H9 (cell line): ENCODE measurements at regions not wholly inside any gene's neighbourhood (a gene's known extent, or its start where the extent isn't known, plus 50 kb on each side); places are given as distances from the start of the nearest gene placed in this dataset.

Source experiments
- DNase-seq: peaks from one replicate; pipeline ENCODE4 v3.0.0-alpha.2; 2017
- H2AFZ ChIP-seq: one replicate; pipeline ENCODE4 v1.6.1; 2013; ENCODE audit warnings: mild to moderate bottlenecking, low read length, control low read depth, moderate library complexity
- H2AK5ac ChIP-seq: 2 replicates; pipeline ENCODE4 v1.6.1; 2013; ENCODE audit warnings: low read length, control low read depth, mixed read lengths; ENCODE audit not compliant: insufficient read length
- H2BK120ac ChIP-seq: one replicate; pipeline ENCODE4 v1.6.1; 2013; ENCODE audit warnings: low read depth, mild to moderate bottlenecking, low read length, control low read depth, inconsistent platforms; ENCODE audit not compliant: poor library complexity, severe bottlenecking
- H2BK12ac ChIP-seq: 2 replicates; pipeline ENCODE4 v1.6.1; 2013; ENCODE audit warnings: low read length, control low read depth, mixed read lengths, low read depth; ENCODE audit not compliant: insufficient read length
- H2BK15ac ChIP-seq: 2 replicates; pipeline ENCODE4 v1.6.1; 2013; ENCODE audit warnings: low read depth, low read length, control low read depth
- H2BK20ac ChIP-seq: one replicate; pipeline ENCODE4 v1.6.1; 2013; ENCODE audit warnings: low read depth, mild to moderate bottlenecking, low read length, control low read depth, inconsistent platforms; ENCODE audit not compliant: poor library complexity, severe bottlenecking
- H2BK5ac ChIP-seq: 2 replicates; pipeline ENCODE4 v1.6.1; 2013; ENCODE audit warnings: low read length, control low read depth, mixed read lengths; ENCODE audit not compliant: insufficient read length
- H3K14ac ChIP-seq: 2 replicates; pipeline ENCODE4 v1.6.1; 2013; ENCODE audit warnings: low read length, control low read depth; ENCODE audit not compliant: insufficient read depth
- H3K18ac ChIP-seq: 2 replicates; pipeline ENCODE4 v1.6.1; 2013; ENCODE audit warnings: low read depth, mild to moderate bottlenecking, mixed read lengths, low read length, control low read depth; ENCODE audit not compliant: insufficient read length
- H3K23ac ChIP-seq: 2 replicates; pipeline ENCODE4 v1.6.1; 2013; ENCODE audit warnings: low read length, control low read depth, mixed read lengths, low read depth; ENCODE audit not compliant: insufficient read length
- H3K23me2 ChIP-seq: 2 replicates; pipeline ENCODE4 v1.6.1; 2013; ENCODE audit warnings: low read depth, mild to moderate bottlenecking, mixed read lengths, low read length, control low read depth; ENCODE audit not compliant: insufficient read length, poor library complexity, severe bottlenecking
- H3K27ac ChIP-seq: 2 replicates; pipeline ENCODE4 v1.5.1; 2013; ENCODE audit warnings: low read length, control low read depth, mixed read lengths, low read depth; ENCODE audit not compliant: insufficient read length
- H3K27me3 ChIP-seq: 2 replicates; pipeline ENCODE4 v1.6.1; 2013; ENCODE audit warnings: low read length, control low read depth, inconsistent platforms; ENCODE audit not compliant: insufficient read depth
- H3K4ac ChIP-seq: 2 replicates; pipeline ENCODE4 v1.6.1; 2013; ENCODE audit warnings: low read depth, mild to moderate bottlenecking, control low read depth, inconsistent platforms, low read length, moderate library complexity
- H3K4me1 ChIP-seq: 2 replicates; pipeline ENCODE4 v1.6.1; 2013; ENCODE audit warnings: low read length, control low read depth, inconsistent platforms; ENCODE audit not compliant: insufficient read depth
- H3K4me2 ChIP-seq: 2 replicates; pipeline ENCODE4 v1.6.1; 2013; ENCODE audit warnings: low read length, control low read depth, mixed read lengths; ENCODE audit not compliant: insufficient read length, insufficient read depth
- H3K56ac ChIP-seq: 2 replicates; pipeline ENCODE4 v1.6.1; 2013; ENCODE audit warnings: low read depth, mild to moderate bottlenecking, mixed read lengths, low read length, control low read depth; ENCODE audit not compliant: insufficient read length
- H3K79me1 ChIP-seq: 2 replicates; pipeline ENCODE4 v1.6.1; 2013; ENCODE audit warnings: low read depth, mild to moderate bottlenecking, moderate library complexity, low read length, control low read depth, inconsistent platforms; ENCODE audit not compliant: insufficient read depth, poor library complexity, severe bottlenecking
- H3K79me2 ChIP-seq: 2 replicates; pipeline ENCODE4 v1.6.1; 2013; ENCODE audit warnings: low read length, control low read depth, inconsistent platforms; ENCODE audit not compliant: insufficient read depth
- H3K9ac ChIP-seq: 2 replicates; pipeline ENCODE4 v1.6.1; 2013; ENCODE audit warnings: low read length, control low read depth, mixed read lengths; ENCODE audit not compliant: insufficient read length; ENCODE audit errors: extremely low read depth
- H3K9me3 ChIP-seq: one replicate; pipeline ENCODE4 v1.6.1; 2013; ENCODE audit warnings: low read depth, low read length, inconsistent platforms; ENCODE audit not compliant: control insufficient read depth
- H3T11ph ChIP-seq: one replicate; pipeline ENCODE4 v1.6.1; 2013; ENCODE audit warnings: mild to moderate bottlenecking, low read length, control low read depth, inconsistent platforms
- H4K20me1 ChIP-seq: one replicate; pipeline ENCODE4 v1.6.1; 2013; ENCODE audit not compliant: control insufficient read depth, insufficient read length, insufficient read depth
- H4K5ac ChIP-seq: 2 replicates; pipeline ENCODE4 v1.6.1; 2013; ENCODE audit warnings: low read depth, mild to moderate bottlenecking, mixed read lengths, low read length, control low read depth; ENCODE audit not compliant: insufficient read length
- H4K8ac ChIP-seq: replicated peaks from 2 replicates; pipeline ENCODE4 v1.6.1; 2013; ENCODE audit warnings: low read length, control low read depth, mixed read lengths, low read depth; ENCODE audit not compliant: insufficient read length
- H4K91ac ChIP-seq: 2 replicates; pipeline ENCODE4 v1.6.1; 2013; ENCODE audit warnings: low read depth, mild to moderate bottlenecking, moderate library complexity, mixed read lengths, low read length, control low read depth; ENCODE audit not compliant: insufficient read length
- H3K27ac Mint-ChIP-seq, 3 experiments: 2 replicates in 2 of 3; 3 replicates in 1 of 3; pipeline ENCODE4 v1.8.0; 2020 to 2021; ENCODE audit warnings: mixed read lengths in 3 of 3, mild to moderate bottlenecking in 1 of 3, moderate library complexity in 1 of 3
- H3K27me3 Mint-ChIP-seq: 2 replicates; pipeline ENCODE4 v1.8.0; 2021; ENCODE audit warnings: low read depth, mild to moderate bottlenecking, moderate library complexity, mixed read lengths
- H3K36me3 Mint-ChIP-seq, 3 experiments: 2 replicates in 2 of 3; 3 replicates in 1 of 3; pipeline ENCODE4 v1.8.0; 2020 to 2021; ENCODE audit warnings: low read depth in 3 of 3, mixed read lengths in 3 of 3; ENCODE audit not compliant: insufficient read depth in 1 of 3
- H3K4me1 Mint-ChIP-seq, 2 experiments: 2 replicates each; pipeline ENCODE4 v1.8.0; 2020; ENCODE audit warnings: mixed read lengths in 2 of 2
- H3K4me3 Mint-ChIP-seq, 2 experiments: 2 replicates in 1 of 2; 3 replicates in 1 of 2; pipeline ENCODE4 v1.8.0; 2020 to 2021; ENCODE audit warnings: mild to moderate bottlenecking in 2 of 2, mixed read lengths in 2 of 2, moderate library complexity in 1 of 2
- H3K9me3 Mint-ChIP-seq, 2 experiments: 2 replicates in 1 of 2; 3 replicates in 1 of 2; pipeline ENCODE4 v1.8.0; 2020; ENCODE audit warnings: mild to moderate bottlenecking in 2 of 2, mixed read lengths in 2 of 2, moderate library complexity in 1 of 2
- WGBS: extraction: QIAGEN DNeasy Blood & Tissue Kit; methylation state at CpG from one replicate; pipeline ENCODE4 v1.1.7; 2013; ENCODE audit warnings: missing lambda C conversion rate, low lambda C conversion rate, mixed read lengths; ENCODE audit not compliant: insufficient read length; ENCODE audit errors: extremely low coverage; 5-methylcytosine and 5-hydroxymethylcytosine counted together
- TF ChIP-seq, protein P1 (sequence below): fragments of 200-600 bp; sonication (generic); conservative IDR thresholded peaks from 3 replicates; pipeline ENCODE4 v1.8.0; 2021; ENCODE audit warnings: antibody characterized with exemption, mild to moderate bottlenecking

DNA sequence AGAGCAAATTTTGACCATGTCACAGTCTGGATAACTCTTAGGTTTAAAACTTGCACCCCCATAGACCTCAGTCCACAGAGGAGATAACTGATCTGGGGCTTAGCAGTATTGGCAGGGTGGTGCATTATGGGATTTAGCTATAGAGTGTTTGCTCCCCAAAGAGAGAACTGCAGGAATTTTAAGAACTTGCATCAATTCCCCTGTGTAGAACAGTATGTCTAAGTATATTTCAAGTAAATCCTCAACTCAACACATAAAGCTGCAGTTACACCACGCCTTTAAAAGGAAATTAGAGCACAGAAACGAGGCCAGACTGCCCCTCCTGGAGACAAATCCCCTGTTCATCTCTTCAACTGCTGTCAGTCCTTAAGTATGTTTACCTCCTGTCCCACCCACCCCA, 144.9 kb downstream of the TRMT11 start:
- Histone ChIP-seq H3K23ac (no peak overlapping the region), H2AK5ac (no peak overlapping the region), H3K56ac (no peak overlapping the region), H2BK12ac (no peak overlapping the region), H3K4me1 (no peaks in the 10 kb centered on the region), H3K4me2 (no peak overlapping the region), H4K91ac (no peak overlapping the region), H3K79me1 (no peaks in the 10 kb centered on the region), H4K5ac (no peak overlapping the region), H3K27me3 (no peaks in the 10 kb centered on the region), H2AFZ (no peak overlapping the region), H3T11ph (no peak overlapping the region), H3K23me2 (no peaks in the 10 kb centered on the region), H2BK120ac (no peak overlapping the region), H2BK5ac (no peak overlapping the region), H2BK20ac (no peak overlapping the region), H2BK15ac (no peak overlapping the region), H3K18ac (no peak overlapping the region), H4K8ac (no peak overlapping the region), H3K27ac (no peak overlapping the region), H4K20me1 (no peaks in the 10 kb centered on the region), H3K79me2 (no peaks in the 10 kb centered on the region), H3K4ac (no peak overlapping the region), H3K9me3 (no peaks in the 10 kb centered on the region), H3K14ac (no peak overlapping the region), H3K9ac (no peak overlapping the region)
- no peak for DNase-seq
- H3K4me1 Mint-ChIP-seq = no peaks in the 10 kb centered on the region
- H3K4me3 Mint-ChIP-seq = no peak overlapping the region
- no peak overlapping the region for H3K27ac Mint-ChIP-seq
- H3K27me3 Mint-ChIP-seq = no peaks in the 10 kb centered on the region
- H3K36me3 Mint-ChIP-seq = peaks cover 3 to 28% (median 9%) of the 10 kb centered on the region in 3 experiments
- WGBS = no CpG with 5 or more reads among the region's 2 CpGs
- H3K9me3 Mint-ChIP-seq = peaks cover 6 to 15% of the 10 kb centered on the region in 2 experiments; a peak in 4 of 5 replicates
- TF ChIP-seq, protein P1, sequence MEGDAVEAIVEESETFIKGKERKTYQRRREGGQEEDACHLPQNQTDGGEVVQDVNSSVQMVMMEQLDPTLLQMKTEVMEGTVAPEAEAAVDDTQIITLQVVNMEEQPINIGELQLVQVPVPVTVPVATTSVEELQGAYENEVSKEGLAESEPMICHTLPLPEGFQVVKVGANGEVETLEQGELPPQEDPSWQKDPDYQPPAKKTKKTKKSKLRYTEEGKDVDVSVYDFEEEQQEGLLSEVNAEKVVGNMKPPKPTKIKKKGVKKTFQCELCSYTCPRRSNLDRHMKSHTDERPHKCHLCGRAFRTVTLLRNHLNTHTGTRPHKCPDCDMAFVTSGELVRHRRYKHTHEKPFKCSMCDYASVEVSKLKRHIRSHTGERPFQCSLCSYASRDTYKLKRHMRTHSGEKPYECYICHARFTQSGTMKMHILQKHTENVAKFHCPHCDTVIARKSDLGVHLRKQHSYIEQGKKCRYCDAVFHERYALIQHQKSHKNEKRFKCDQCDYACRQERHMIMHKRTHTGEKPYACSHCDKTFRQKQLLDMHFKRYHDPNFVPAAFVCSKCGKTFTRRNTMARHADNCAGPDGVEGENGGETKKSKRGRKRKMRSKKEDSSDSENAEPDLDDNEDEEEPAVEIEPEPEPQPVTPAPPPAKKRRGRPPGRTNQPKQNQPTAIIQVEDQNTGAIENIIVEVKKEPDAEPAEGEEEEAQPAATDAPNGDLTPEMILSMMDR = no peak
